DMS153 (cell line): ENCODE measurements at regions not wholly inside any gene's neighbourhood (a gene's known extent, or its start where the extent isn't known, plus 50 kb on each side); places are given as distances from the start of the nearest gene placed in this dataset.
A peak's percentile ranks its signal among the peaks of the same experiment; 100 is the strongest.
"Not testable (repeated sequence)": the region's sequence is repeated elsewhere in the genome, so short reads cannot be mapped to it uniquely, and the experiment has no call there.

Experiments
- DNase-seq: peaks from one replicate; lab custom pipeline; 2025; lab: John Stamatoyannopoulos, UW

DNA sequence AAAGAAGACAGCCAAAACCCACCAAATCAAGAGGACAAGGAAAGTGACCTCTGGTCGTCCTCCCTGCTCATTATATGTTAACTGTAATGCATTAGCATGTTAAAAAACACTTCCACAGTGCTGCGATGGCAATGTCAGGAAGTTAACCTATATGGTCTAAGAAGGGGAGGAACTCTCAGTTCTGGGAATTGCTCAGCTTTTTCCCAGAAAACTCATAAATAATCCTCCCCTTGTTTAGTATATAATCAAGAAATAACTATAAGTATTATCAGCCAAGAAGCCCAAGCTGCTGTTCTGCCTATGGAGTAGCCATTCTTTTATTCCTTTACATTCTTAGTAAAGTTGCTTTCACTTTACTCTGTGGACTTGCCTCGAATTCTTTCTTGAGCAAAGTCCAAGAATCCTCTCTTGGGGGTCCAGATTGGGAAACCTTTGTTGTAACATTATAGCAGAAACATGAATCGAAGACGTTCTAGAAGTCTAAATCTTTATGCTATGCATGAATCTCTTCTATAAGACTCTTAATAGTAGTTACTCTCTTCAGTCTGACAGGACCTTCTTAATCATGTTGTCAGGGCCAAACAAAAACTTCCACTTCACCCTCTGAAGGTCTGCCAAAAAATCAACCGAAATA, 110.0 kb upstream of the VANGL1 start:
- no peak for DNase-seq

DNA sequence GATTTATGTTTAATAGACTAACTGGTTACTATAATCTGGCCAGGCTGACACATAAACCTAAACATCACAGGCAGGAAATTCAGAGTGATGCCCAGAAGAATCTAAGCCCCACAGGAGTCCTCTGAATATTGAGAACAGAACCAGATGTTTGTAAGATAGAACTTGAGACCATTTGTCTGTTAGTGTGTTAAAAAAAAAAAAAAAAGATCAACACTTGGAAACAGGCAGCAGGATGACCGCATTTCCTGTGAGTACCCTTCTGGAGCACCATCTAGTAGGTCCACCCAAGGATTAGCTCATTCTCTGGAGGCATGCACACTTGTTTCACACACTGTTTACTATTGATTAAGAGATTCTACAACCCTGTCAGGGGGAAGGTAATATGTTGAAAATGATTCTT, 111.4 kb upstream of the VANGL1 start:
- DNase-seq: no peak

DNA sequence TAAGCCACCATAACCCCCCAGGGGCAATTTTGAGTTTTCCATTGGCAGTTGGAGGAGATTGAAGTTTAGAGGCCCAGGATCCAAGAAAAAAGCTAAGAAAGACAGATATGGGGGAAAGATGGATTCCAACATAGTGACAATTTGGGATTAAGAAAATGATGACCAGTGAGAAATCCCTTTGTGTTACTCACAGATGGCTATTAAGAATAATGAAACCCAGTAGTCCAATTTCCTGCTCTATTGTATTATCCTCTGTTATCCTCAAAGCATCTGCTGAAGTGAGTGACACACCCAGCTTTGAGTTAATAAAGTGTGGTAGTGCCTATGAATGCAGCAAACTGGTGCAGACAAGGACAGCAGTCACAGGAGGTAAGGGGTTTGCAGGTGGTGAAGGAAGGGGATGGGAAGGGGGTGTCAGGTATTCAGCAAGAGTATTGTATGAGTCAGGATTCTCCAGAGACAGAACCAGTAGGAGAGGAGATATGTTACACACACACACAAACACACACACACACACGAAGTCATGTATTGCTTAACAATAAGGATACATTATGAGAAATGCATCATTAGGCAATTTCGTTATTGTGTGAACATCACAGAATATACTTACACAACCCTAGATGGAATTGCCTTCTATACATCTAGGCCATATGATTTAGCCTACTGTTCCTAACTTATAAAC, 112.4 kb upstream of the VANGL1 start:
- DNase-seq: peak; percentile 32

DNA sequence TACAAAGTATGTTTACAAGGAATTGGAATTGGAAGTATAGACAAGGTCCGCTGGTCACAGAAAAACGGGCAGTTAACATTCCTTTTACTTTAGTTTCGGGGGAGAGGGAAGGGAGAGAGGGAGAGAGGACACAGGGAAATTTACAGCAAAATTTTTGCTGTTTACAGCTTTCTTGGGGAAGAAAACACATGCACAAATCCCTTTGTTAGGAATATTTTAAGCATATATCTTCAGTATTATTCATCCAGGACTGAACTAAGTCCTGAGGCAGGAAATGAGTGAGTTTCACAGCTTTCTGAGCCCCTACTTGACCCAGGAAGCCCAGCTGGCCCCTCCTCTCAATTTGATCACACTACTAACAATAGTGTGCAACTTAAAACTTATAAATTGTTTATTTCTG, 113.4 kb upstream of the VANGL1 start:
- not testable (repeated sequence) for DNase-seq

DNA sequence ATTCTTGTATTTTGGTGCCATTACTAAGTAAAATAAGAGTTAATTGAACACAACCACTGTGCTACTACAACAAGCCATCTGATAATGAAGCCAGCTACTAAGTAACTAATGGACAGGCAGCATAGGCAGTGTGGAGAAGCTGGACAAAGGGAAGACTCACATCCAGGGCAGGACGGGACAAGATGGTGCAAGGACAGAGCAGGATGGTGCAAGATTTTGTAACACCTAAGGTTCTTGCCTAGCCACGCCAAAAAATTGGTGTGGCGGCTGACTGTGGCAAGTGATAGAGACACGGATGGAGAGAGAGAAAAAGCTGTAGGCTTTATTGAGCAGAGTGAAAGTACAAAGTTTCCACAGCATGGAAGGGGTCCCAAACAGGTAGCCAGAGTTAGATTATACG, 114.0 kb upstream of the VANGL1 start:
- no peak for DNase-seq

DNA sequence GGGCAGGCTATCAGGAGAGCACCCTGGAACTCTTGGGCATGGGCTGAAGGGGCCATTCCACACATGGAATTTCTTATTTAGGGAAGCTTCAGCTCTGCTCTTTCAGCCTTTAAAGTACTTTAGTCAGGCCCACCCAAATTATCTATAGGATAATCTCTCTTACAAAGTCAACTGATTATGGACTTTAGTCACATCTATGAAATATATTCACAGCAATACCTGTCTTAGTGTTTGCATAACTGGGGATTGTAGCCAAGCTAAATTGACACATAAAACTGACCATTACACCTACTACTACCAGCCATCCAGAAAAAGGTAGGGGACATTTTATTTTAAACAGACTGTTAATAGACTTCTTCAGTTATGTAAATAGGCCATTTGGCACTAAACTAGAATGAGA, 114.9 kb upstream of the VANGL1 start:
- no peak for DNase-seq

DNA sequence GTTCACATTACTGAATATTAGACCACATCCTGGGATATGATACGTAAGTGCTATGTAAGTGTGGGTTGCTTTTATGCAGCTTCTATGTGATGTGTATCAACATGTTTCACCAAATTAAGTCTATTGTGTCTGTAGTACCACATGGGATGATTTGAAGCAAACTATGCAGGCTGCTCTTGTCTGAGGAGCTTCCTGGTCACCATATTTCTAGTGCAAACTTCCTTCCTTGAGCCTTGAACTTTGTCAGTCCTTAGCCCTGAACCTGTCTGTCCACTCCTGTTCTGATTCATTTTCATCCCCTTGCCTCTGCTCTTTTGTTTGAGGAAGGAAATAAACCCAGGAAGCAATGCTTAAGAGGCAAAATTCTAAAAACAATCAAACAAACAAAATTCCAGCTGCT, 117.5 kb upstream of the VANGL1 start:
- DNase-seq: no peak

DNA sequence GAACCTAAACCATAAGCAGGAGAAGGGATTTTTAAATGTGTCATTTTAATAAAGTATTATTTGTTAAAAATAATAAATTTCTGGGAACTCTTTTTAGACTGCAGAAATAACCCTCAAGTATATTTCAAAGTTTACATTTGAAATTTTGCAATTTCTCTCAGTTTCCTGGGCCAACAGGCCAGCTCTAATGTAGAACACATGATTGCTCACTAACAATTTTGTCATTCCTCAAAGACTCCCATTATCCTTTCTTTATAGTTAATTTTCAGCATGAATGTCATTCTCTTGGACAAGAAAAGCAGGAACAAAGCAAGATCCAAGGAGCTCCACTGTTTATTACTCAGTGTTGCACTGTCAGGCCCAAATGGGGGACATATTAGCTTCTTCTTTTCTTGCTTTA, 119.4 kb upstream of the VANGL1 start:
- DNase-seq: no peak

DNA sequence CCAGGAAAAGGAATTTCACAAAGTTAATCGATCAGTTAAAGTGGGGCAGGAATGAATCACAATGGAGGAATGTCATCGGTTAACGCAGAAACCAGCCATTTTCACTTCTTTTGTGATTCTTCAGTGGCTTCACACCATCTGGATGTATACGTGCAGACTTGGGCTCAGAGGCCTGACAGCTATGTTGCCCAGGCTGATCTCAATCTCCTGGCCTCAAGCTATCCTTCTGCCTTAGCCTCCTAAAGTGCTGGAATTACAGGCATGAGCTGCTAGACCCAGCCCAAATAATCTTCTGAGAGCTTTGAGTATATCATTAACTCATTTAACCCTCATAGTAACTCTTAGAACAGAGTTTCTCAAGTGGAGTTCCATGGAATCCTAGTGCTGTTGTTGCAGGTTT, 126.5 kb upstream of the VANGL1 start:
- DNase-seq: no peak

DNA sequence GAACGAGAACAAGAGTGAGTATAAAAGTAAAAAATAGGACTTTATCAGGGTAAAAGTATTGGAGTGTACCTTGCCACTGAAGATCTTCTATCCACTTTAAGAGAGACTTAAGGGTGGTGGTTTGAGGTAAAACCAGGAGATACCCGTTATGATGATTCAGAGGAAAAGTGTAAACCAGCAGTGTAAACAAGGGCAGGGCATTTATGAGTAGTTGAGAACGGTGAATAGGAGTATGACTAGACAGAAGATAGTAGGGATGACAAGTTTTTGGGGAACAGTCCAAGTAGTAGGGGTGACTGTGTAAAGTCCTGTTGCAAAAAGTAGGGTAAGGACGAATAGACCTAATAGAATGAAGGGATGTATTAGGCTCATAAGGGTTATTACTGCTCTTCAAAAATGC, 131.5 kb upstream of the VANGL1 start:
- not testable (repeated sequence) for DNase-seq

DNA sequence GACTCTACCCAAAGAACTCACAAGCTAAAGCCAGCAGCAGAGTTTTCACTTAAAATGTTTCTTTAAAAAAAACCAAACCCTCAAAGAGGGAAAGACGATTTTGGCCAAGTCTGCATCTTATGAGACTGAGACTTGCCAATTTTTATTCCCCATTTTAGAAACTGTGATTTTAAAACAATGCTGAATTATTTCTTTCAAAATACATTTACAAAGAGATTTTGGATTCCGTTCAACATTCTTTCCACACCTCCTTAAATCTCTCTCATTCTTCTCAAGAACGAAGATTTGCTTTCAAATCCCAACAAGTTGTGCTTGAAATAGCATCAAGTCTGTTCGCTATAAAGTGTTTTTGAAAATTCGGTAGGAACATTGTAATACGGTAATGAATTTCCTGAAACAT, 133.9 kb upstream of the VANGL1 start:
- no peak for DNase-seq

DNA sequence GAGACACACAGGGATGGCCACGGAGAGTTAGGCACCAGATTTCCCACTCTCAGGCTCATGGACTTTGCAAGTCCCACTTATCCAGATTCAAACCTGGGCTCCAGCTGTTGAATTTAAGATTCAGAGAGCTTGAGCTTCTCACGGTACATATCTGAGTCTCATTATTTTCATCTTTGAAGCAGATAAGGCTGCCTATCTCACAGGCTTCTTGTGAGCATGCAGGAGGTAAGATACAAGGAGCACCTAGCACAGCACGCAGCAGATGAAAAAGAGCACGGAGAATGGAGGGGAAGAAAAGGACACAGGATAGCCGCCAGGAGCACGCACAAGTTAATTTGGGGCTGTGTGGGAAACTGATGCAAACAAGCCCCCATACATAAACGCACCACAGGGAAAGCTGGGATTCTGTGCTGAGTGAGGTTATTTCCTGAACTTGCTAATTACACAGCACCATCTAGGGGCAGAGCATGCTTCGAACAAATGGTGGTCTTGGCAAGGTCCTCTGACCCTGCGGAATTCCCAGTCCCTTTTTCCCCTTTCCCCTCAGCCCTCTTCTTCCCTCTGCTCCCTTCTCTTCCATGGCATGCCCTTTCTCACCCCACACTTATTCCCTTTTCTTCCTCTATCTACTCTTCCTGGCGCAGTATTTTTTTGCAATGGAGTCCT, 134.7 kb upstream of the VANGL1 start:
- DNase-seq: no peak

DNA sequence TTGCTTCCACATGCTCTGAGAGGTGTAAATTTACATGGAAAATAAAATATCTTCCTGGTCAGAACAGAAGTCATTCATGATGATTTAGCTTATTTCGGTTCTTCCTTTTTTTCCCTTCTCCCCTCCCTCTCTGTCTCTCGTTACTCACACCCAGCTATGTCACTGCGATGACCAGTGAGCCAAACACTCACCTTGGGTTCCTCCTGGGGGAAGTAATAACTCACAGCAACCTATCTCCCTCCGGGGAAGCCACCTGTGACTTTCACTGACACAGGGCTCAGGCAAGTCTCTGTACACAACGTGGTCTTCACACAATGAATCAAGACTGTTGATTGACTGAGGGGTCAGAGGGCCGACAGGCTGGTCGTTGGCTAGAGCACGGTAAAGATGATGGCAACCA, 135.3 kb upstream of the VANGL1 start:
- no peak for DNase-seq

DNA sequence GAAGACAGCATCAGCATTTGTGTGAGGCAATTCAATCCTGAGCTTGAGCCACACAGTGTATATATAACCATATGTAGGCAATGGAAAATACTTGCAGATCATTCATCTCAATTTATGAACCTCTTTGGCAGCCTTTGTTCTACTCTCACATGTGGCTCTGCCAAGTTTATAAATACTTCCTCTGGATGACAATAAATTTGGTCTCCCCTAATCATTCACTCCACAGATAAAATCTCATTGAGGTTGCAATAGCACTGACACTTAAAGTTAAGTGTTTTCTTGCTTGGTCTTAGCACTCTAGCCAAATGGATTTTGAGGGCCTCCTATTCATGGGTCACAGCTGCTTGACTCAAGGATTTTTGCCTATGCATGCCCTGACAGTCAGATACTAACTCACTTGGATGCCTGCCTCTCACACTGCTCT, 136.6 kb upstream of the VANGL1 start:
- DNase-seq: peak; percentile 48

DNA sequence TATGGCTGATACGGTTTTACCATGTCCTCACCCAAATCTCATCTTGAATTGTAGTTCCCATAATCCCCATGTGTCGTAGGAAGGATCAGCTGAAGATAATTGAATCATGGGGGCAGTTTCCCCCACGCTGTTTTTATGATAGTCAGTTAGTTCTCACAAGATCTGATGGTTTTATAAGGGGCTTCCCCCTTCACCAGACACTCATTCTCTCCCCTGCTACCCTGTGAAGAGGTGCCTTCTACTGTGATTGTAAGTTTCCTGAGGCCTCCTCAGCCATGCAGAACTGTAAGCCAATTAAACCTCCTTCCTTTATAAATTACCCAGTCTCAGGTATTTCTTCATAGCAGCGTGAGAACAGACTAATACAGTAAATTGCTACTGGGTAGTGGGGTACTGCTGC, 139.6 kb upstream of the VANGL1 start:
- DNase-seq: not testable (repeated sequence)

DNA sequence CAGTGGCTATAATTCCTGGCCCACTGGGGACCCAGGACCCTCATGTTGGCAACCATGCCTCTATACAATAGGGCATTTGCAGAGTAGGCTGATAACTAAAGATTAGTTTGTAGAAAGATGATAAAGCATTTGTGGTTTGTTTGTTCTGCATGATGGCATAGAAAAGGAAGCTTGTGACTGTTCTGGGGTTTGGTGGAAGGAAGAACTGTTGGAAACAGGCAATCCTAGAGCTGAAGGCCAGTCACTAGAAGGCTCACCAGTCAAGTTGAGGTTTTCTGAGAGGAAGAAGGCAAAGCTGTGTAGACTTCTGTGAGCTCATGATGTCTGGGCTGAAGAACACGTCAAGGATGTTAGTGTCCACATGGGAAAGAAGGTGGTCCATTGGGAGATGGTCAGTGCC, 140.3 kb upstream of the VANGL1 start:
- no peak for DNase-seq

DNA sequence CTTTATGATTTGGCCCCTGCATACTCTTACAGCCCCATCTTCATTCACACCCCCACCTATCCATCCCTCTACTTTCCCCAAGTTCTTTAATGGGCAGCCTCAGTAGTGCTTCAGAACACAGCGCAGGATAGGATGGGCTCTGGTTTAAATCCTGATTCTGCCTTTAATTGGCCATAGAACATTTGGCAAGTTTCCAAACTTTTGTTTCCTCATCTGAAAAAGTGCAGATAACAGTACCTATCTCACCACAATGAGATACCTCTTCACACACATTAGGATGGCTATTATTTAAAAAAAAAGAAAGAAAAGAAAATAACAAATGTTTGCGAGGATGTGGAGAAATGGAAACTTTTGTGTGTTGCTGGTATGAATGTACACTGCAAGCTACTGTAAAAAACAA, 142.5 kb upstream of the VANGL1 start:
- DNase-seq: no peak

DNA sequence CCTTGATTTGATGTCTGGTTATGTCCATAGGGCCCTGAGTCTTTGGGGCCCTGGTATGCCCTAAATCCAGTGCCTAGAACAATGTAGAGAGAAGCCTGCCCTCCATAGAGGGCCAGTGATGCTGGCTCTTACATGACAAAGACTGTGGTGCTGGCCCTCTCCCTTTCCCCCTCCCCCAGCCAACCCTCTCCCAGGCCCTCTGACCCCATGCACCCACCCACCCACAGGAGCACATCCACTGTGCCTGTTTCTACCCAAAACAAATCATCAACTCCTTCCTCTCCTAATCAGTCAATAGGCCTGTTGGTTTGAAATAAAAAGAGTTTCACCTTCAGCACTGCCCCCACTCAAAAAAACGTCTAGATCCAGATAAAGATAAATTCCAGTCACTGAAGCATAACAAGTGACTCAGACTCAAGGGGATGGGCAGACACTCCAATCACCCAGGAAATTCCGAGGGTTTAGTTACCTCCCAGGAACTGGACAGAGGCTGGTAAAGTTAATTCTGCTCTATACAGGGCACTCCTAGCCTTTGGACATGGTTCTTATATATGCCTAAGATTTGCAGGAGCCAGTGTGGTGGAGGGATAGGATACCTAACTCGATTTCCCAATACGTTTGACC, 144.8 kb upstream of the VANGL1 start:
- DNase-seq: no peak

DNA sequence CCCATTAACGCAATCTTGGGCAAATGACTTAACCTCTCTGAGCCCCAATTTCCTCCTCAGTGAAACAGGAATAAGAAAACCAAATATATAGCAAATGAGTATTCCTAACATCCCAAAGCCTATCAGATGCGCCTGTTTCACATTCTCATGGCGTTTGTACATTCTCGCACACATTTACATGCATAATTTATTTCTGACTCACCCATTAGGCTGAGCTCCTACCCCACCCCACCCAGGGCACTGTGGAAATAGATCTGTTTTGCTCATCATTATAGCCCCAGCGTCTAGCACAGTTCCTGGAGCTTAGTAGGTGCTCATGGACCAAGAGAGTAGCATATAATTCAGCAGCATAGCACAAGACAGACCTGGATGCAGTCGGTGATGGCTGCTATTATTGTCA, 146.1 kb upstream of the VANGL1 start:
- no peak for DNase-seq

DNA sequence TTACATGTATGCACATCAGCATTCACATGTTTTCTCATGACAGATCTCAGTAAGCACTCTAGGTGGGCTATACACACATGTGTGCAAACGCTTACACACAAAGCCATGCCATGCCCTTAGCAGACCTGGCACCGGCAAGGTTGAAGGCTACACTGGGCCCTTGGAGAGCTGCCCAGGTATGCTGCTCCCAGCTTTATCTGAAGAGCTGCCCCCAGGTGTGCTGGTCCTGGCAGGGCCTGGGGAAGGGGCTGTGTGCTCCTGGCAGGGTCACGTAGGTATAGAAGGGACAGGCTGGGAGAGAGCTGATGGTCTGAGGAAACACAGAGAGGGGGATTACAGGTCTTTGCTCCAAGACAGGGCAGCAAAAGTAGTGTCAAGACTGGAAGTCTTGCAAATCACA, 146.7 kb upstream of the VANGL1 start:
- DNase-seq: no peak

DNA sequence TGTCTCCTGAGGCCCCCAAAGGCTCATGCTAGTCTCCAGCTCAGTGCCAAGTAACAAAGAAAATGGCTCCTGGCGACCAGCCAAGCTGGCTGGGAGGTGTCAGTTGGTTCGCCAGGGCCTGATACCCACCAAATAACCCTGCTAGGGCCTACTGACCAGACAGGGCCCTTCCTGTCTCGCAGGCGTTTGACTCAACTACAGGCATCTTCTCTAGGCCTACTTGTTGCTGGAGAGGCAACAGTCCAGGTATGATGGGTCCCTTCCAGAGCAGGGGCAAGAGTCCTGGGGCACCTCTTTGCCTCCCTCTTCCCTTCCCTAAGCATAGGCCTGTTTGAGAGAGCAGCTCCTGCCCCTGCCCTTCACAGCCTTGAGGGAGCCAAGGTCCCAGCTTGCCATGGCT, 147.9 kb upstream of the VANGL1 start:
- DNase-seq: no peak

DNA sequence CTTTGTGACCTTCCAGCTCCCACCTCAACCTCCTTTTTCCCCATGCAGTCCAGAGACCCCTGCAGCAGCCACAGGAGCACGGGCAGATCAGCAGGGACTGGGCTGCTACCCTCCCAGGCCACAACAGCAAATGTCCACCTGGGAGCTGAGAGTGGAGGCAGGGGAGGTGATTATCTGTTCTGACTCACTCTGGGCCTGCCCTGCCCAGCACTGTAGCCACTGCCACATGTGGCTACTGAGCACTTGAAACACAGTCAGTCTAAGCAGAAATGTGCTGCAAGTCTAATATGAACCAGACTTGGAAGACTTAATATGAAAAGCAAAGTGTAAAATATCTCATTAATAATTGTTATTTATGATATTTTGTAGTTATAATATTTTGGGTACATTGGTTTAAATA, 148.9 kb upstream of the VANGL1 start:
- no peak for DNase-seq

DNA sequence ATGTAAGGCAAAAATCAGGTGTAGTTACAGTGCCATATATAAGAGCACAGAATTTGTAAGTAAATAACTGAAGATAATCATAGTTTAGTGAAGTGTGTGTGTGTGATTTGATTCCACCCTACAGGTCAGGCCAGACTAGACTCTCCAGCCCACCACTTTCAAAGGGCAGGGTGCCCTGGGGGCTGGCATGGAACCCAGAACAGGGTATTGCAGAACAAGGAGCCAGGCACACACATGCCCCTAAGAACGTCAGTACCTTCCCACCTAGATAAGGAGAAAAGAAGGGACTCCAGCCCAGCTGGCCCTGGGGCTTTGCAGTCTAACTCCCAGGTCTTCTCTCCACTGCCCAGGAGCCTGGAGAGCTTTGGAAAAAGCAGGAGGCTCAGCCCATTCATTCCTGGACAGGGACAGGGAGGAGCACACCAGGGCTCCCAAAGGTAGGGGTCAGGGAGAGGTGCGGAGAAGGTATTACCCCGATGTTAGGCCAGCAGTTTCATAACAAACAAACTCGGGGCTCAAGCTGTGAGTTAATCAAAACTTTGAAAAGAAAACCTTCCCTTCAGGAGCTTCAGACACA, 149.7 kb upstream of the VANGL1 start:
- DNase-seq: no peak
